Stimulated activated CD4-positive, alpha-beta T cell treated with anti-CD3 and anti-CD28 coated beads, Interleukin-2, amount 100 ng/mL, for 24 hours (primary cell): ENCODE measurements at regions not wholly inside any gene's neighbourhood (a gene's known extent, or its start where the extent isn't known, plus 50 kb on each side); places are given as distances from the start of the nearest gene placed in this dataset.

Experiments used
- DNase-seq, 2 donors: peaks; one replicate each; pipeline ENCODE4 v3.0.0-alpha.2; 2020

- DNase-seq: no peak
Measured at GRCh38 chr5:133794771-133795415, 173.5 kb downstream of the C5orf15 start.

DNA sequence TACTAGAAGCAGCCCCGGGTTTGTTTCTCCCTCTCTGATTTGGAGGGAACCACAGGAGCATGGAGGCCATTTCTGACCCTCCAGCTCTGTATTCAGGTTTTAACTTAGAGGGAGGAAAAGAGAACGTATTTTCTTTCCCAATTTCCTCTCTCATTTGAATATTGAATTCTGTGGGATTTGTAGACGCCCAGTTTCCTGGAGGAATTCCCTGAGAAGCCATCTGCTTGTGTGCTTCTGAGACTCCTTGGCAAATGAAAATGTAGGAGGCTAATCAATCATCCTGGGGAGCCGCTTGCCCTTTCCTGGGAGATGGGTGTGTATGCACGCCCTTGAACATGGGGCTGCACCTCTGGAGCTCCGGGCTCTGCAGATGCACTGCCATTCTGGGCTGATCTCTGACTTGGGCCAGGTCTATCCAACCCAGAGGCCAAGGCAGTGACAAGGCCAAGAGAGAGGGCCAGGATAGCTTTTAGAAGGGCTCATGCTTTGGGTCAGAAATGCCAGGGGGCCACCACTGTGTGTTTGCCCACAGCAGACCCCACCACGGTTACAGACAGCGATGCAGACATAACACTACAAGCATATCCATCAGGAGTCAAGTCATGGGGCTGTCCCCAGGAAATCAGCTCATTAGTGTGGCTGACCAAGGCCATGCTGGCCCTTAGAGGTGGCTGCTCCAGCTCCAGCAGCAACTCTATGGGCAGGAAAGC lies 174.5 kb downstream of the C5orf15 start:
- DNase-seq: no peak

DNA sequence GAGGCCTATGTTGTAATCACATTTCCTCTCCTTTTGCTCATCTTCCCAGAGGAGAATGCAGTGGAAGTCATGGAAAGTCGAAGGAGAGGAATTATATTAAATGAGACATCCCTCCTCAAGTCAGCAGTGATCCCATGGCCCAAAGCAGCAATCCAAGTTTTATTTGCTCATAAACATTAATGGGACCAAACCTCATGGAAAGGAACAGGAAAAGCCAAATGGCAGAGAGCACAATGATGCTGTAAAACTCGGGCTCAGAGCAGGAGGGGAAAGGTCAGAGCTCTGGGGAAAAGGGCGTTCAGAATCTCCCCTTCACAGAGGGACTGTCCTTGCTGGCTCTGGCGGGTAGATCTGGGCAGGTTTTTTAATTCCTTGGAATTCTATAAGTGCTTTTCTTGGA lies 175.8 kb downstream of the C5orf15 start:
- DNase-seq: no peak

DNA sequence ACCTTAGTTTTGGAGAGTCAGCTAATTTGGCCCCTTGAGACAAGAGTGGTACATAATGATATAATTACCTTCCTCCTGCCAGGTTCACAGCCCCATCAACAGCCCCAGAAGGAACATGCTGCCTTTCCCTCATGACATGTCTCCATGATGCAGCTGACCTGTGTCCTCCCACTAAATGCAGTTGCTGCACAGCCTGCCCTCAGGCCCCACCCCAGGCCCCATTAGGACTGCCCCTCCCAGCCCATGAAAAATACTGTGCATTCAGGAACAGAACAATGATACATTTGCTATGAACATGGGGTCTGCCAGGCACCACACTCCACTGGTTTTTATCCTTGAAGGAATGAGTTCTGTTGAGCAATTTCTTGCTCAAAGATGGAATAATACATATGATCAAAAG lies 176.4 kb downstream of the C5orf15 start:
- DNase-seq: no peak

DNA sequence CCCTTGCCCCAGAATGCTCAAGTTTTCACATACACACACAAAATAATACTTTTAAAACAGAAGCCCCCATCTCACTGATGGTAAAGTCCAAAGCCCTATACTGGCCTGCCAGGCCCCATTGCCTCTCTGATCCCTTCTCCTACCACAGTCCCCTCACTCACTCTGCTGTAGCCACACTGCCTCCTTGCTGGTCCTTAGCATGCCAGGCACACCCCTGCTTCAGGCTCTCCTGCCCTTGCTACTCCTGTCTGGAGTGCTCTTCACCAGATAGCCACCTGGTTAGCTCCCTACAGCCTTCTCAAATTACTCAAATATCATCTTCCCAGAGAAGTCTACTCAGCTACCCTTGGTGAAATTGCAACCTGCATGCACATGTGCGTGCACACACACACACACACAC lies 177.5 kb downstream of the C5orf15 start:
- DNase-seq: no peak

GRCh38 chr5:133789428-133789827 lies 177.1 kb upstream of the FSTL4 start:
- DNase-seq: no peak

DNA sequence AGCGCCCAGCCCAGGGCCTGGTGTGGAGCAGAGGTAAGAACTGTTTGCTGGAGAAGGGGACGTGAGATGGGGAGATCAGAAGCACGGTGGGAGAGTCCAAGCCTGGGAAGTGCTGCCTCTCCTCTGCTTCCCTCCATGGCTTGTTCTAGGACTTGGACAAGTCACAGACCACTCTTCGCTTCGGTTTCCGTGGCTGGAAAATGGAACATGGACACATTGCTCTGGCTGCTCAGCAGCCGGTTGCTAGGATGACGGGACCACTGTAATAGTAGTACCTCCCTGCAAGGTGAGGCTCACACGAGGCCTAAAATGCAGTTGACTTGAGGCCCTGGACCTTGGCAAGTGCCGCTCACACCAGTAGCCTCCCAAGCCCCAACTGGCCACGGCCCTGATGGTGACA lies 175.8 kb upstream of the FSTL4 start:
- no peak for DNase-seq

DNA sequence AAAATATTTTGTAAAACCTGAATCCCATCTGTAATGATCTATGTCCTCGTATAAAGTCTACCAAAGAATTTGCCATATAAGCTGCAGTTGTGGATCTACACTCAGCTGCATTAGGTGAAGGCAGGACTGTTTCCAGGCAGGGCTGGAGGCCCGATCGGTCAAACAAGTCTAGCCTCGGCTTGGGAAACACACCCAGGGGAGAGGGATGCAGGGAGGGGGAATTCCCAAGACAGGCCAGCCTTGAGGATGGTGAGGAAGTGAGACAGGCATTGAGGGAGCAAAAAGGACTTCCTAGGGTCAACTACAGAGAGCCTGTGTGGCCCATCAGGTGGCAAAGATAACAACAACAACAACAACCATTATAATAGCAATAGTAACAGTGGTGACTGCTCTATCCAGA lies 174.1 kb upstream of the FSTL4 start:
- no peak for DNase-seq

DNA sequence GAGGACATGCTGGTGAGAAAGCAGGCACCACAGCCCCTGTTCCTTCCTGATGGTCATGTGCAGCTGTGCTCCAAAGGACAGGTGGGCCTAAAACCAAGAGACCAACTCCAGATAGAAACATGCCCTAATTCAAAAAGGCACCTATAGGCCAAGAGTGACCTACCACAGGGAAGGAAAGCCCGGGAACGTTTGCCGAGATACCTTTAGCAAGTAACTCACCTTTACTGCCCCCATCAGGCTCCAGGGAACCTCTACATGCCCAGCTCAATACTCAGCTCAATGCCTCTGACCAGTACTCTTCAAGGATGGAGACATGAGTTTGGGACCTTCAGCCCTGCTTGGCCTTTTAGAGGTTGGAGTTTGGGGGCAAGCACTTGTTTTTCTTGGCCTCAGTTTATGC lies 172.8 kb upstream of the FSTL4 start:
- DNase-seq: no peak

DNA sequence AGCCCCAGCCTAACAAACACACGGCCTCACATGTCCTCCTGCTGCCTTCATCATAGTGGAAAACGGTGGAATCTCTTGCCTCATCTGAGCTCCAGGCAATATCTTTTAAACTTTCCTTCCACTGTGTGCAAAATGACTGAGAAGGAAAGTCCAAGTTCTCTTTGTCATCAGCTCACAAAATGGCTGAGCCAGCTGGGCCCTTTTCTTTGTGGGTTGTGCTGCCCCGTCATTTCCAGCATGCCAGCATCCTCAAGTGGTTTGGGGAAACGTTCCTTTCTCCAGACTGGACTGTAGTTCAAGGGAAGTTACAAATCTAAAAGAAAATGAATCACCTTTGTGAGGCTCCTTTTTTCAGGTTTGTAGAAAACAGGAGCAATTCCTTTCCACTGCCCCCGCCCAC lies 171.1 kb upstream of the FSTL4 start:
- no peak for DNase-seq

DNA sequence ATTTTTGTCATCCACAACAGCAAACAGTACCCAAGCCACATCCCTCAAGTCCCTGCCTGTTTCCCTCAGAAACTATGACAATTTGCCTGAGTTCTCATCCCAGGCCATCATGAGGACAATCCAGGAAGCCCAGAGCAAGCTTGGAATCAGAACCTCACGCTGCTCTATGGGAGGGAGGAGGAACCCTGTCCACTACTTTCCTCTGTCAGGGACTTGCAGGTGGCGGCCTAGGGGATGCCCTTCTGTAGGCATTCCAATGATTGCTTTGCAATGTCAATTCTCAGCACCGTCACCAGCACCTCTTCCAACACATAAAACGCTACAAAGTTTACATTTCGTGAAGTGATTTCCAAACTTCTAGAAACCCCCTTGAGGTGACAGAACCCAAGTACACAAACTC lies 170.4 kb upstream of the FSTL4 start:
- DNase-seq: no peak

GRCh38 chr5:133781436-133782225 lies 169.3 kb upstream of the FSTL4 start:
- no peak for DNase-seq

GRCh38 chr5:133780619-133781280 lies 168.4 kb upstream of the FSTL4 start:
- DNase-seq: no peak

DNA sequence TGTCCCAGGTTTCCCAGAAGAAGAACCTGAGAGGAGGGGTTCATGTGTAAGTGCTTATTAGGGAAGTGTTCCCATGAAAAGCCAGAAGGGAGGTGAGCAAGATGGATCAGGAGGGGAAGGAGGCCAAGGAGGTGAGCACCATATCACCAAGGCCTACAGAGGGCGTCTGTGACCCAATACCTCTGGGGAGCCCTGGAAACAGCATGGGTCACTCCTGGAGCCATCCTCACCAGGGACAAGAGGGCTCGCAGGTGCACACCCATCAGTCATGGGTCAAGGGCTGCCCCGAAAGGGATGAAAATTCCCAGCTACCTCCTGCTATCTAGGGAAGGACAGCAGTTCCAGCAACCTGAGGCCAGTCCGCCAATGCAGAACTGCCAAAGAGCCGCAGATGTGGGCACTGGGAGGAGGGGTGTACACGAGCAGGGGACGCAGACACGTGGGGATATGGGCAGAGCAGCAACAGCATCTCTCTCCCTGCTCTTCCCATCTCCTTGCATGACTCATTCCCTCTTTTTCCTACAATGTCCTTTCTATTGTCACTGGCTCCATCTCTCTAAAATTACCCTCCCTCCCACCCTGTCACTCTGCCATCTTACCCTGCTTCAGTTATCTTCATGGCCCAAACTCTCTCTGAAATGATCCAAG lies 167.6 kb upstream of the FSTL4 start:
- no peak for DNase-seq

- DNase-seq: no peak
Measured at GRCh38 chr5:133778636-133779035, 166.3 kb upstream of the FSTL4 start.

DNA sequence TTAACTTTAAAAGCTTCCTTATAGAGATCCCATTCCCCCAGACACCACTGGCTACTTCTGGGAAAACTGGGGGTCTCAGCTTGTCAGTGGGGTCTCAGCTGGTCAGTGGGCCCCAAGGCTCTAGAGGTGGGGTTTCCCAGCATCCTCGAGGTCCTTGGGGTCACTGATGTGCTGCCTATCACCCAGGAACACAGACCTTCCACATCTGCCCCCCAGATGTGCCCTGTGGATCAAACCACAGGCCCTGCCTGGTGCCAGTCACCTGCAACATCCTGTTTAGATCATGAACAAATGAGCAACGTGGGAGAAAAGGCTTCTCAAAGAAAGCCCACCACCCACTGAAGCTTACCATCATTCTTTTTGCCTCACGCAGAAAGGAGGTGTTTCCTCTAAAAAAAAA lies 165.6 kb upstream of the FSTL4 start:
- DNase-seq: no peak

- no peak for DNase-seq
Measured at GRCh38 chr5:133775584-133776304, 163.4 kb upstream of the FSTL4 start.

DNA sequence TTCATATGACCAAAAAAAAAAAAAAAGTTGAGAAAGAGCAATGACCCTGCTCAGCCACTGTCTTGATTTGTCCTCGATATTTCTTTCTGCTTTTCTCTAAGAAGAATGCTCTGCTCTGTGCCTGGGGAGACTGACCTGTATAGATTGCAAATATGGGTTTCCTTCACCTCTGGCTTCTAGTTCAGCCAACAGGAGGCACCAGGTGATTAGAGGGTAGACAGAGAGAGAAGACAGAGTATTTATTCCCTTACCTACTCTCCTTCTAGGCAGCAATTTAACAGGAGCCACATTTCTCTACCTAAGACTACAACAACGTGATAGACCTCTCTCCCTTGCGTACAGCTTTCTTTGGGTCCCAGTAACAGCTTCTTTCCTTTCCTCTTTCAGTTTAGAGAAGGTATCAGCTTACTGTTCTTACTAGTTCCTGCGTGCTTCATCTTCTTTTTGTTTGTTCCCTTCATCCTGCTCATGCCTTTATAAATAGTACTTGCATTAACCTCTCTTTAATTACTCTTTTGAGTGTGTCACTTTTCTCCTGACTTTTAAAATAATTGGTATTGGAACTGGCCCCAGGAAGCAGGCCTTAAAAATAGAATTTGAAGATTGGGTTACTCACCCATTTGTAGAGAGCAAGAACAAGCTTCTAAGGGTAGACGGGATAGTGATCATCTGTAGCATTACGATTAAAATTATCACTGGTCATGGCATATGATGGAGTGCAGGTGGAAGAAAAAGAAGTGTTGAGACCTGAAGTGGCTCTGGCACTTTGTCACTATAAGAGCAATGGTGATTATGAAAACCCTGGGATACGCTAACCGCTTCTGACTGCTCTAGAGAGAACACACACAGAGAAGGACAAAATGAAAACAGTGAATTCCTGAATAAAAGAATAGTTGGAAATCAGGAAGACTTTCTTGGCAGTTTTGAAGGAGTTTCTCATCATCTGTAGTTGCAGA lies 161.2 kb upstream of the FSTL4 start:
- no peak for DNase-seq

- DNase-seq: no peak
Measured at GRCh38 chr5:133769842-133770241, 157.5 kb upstream of the FSTL4 start.

DNA sequence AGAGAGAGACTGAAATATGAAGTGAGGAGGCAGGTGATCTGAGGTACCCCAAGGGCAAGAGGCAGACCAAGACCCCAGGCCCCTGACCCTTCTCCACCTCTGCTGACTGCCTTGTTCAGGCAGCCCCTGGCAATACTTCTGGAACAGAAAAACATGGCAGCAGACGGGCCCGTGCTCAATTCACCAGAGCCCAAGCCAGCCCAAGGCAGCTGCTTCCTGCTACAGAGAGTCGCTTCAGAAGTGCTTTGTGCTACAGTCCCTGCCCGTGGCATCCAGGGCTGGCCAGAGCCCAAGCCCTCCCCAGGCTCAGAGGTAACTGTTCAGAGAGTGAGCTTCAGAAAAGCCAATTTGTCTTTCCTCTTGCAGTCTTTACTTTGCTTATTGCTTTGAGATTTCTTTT lies 151.4 kb upstream of the FSTL4 start:
- DNase-seq: no peak

- no peak for DNase-seq
Measured at GRCh38 chr5:133761632-133762031, 149.3 kb upstream of the FSTL4 start.
